NCI-H2107 treated with DMSO at 0.1 percent for 48 hours (cell line): ENCODE measurements at regions not wholly inside any gene's neighbourhood (a gene's known extent, or its start where the extent isn't known, plus 50 kb on each side); places are given as distances from the start of the nearest gene placed in this dataset.
A peak's percentile ranks its signal among the peaks of the same experiment; 100 is the strongest.

ENCODE experiments used
- DNase-seq: peaks from one replicate; lab custom pipeline; 2025; ENCODE audit not compliant: unreplicated experiment; lab: John Stamatoyannopoulos, UW

DNA sequence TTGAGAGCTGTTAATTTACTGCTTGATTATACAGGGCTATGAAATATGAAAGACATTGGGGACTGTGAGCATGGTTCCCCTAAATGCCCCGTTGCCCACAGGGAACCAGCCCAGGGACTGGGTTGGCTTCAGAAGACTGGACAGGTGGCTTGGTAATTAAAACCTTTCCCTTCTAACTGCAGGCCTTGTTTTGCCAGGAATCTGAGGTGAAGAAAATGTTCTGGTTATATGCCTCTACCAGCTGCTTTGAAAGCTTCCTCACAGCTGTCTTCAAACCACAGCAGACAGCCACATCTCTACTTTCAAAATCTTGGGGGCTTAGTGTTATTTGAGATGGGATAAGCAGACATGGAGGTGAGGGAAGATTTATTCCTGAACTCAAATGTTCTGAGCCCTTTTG is 153.3 kb upstream of the SPRY4 start:
- DNase-seq = peak; percentile 4

DNA sequence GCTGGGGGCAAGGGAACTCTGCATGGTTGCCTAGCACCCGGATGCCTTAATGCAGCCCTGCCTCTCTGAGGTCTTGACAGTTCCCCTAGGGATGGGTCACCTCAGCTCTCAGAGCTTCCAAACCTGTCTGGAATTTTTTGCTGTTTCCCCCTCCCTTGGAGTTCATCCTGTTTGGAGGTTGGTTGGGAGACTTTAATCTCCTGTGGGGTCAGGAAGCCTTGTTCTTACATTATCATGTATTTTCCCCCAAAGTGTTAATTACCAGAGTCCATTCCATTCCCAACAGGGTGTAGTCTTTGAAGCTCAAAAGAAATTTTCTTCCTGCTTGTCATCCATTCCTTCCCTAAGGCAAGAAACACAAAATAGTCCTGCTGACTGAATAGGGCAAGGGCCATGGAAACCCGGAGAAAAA is 150.3 kb upstream of the SPRY4 start:
- no peak for DNase-seq

DNA sequence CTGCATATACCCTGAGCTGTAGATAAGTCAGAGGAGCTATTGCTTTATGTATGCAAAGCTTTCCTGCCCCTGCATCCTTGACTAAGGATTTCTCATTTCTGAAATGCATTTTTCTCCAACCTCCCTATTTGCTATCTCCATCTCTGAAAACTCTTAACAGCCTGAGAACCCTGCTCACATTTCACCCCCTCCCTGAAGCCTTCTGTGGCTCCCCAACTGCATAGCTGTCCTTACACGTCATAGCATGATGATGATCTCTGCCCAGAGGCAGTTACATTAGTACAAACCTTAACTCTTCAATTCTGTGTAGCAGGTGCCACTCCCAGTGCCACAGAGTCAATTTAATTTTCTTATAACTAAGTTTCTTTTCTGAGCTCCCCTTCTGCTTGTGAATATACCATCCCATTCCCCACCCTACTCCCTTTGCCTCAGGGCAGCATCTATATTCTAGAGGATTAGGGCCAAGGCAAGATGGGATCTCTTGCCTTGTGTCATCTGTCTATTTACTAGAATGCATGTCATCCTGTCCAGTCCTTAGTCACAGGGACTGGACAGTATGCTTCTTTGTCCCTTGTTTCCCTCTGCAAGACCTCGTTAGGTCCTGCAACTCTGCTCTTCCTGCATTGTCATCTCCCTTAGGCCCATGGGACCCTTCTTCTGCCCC is 149.7 kb upstream of the SPRY4 start:
- no peak for DNase-seq

DNA sequence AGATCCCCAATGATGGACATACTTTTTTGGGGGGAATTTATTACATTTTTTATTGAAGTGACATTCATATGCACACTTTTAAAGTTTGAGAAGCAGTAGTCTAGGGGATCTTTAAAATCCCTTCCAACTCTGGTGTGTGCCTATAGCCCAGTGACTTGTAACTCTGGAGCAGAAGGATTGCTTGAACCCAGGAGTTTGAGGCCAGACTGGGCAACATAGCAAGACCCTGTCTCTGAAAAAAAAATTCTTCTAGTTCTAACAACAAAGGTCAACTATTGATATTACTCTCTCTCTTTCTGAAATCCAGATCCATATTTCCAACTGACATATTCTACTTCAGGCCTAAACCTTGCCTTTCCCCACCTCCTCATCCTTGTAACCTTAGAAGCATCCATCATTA is 148.2 kb upstream of the SPRY4 start:
- DNase-seq = no peak

DNA sequence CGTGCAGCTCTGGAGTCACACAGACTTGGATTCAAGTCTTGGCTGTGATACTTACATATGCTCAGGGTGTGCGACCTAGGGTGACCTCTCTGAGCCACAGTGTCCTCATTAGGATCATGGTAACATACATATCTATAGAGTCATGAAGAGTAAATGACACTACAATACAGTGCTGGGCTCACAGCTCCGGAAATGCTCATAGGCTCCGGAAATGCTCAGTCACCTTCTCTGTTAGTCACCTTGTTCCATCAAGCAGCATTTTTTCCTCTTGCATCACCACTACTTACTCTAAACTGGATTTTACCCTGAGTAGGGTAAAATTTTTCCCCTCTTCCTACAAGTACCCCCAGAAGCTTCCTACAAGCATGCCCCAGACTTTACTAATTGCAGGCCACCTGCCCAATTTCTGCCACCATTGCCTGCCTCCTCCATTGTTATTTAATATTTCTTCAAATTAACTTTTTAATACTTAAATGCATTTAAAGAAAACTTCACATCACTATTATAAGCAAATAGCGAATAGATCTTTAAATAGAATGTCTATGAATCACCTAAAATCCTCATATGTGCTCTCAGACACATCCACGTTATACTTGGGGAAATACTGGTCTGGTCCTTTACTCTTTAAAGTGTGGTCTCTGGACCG is 147.6 kb upstream of the SPRY4 start:
- DNase-seq = no peak

DNA sequence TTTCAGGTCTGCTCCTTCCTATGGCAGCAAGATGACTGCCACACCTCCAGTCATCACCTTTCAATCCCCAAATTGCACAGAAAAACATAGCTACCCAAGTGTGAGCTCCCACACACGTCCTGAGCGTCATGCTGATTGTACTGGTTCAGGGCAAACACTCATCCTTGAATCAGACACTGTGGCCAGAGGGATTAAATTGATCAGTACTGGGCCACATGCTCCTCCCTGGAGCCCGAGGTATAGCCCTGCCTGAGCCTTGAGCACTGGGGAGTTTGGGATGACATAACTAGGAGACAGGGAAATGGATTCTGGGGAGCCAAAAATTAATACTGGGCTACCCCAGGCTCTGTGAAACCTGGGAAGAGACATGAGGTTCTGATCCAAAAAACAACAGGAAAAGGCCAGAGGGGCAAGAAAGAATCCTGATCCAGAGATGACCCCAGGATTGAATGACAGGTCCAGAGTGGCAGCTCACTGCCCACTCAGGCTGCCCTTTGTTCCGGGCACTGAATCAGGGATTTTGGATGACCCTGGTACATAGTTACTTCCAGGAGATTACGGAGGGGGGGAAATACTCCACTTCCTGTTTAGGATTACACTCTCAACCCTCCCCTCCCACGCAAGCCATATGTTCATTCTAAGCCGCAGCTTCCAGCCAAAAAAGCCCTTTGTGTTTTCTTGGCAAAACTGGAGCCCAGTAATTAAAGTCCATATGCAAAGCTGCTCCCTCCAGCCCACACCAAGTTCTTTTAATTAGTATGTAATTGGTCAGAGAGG is 141.6 kb upstream of the SPRY4 start:
- no peak for DNase-seq

DNA sequence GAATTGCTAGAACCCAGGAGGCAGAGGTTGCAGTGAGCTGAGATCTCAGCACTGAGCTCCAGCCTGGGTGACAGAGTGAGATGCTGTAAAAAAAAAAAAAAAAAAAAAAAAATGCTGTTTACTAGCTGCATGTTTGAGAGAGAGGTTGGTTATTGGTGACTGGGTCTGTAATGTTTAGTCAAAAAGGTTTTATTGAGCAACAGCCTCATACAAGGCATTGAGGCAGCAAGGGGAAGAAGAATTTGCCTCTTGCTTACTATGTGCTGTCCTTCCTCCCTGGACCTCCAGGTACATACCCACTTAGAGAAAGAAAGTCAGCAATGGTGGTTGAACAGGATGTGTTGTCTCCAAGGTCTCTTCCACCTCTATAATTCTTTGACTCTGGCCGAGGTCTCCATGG is 140.7 kb upstream of the SPRY4 start:
- no peak for DNase-seq

DNA sequence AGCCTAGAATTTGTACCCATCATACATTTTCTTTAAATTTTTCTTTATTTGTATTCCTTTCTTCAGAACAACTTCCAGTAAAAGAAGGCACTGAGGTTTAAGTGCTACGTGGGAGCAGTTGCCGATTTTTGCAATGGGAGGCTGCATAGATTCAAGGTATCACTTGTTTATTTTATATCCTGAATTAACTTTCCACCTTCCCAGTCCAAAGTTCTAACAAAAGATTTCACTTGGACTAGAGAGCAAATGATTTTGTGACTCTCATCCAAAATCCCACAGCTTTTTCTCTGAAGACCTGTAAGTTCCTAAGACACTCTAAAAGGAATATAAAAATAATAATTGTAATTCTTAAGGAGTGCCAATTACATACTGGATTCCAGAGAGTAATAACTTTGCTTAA is 139.1 kb upstream of the SPRY4 start:
- no peak for DNase-seq

DNA sequence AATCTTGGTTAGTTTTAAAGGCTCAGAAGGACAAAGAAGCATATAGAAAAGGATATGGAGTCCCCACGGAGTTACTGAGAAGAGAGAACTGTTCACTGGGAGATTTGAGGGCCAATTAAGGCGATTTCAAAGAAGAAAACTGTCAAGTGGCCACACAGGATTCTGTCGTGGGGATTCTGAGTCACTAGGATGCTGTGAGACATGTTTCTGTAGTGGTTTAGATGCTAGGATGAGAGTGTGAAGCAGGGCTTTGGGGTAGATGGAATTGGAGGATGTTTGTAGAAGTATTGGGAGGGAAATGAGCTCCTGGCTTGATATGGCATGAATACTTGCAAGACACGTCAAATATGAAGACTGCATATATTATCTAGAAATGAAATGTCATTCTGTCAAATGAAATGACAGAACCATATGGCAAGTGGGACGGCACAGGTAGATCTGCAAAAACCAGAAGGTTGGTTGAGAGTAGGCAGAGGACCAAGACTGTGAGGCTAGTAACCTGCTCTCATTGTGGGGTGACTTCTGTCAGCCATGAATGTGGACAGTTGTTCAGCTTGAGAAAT is 136.3 kb upstream of the SPRY4 start:
- DNase-seq = no peak

DNA sequence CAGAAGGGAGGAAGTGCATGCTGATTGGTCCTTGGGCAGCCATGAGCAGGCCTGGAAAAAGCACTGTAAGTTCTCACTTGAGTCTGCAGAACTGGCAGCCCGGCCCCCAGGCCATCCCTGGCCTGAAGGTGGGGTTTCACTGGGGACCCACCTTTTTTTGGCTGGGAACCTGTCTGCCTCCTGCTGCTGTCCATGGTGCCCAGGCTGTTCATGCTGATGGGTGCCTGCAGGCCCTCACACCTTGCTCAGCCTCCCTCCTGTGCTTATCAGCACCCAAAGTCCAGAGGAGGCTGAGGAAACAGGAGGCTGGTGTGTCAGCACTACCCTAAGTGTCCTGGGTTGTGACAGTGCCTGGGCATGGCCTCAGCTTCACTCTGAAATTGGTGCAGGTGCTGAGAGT is 134.4 kb upstream of the SPRY4 start:
- no peak for DNase-seq

DNA sequence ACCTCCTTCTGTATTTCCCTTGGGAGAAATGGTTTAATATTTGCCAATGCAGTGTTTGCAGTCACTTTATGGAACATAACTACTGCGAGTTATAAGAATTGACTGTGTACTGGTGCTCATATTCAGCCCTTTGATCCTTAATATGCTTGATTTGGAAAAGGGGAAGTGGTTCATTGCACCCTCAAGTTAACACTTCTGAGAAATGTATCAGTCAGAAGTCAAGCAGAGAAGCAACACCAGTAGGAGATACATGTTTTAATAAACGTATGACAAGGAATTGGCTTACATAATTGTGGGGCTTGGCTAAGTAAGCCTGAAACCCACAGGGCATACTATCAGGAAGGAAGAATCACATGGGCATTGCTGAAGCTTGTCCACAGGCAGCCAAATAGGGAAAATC is 131.0 kb upstream of the SPRY4 start:
- DNase-seq = no peak

DNA sequence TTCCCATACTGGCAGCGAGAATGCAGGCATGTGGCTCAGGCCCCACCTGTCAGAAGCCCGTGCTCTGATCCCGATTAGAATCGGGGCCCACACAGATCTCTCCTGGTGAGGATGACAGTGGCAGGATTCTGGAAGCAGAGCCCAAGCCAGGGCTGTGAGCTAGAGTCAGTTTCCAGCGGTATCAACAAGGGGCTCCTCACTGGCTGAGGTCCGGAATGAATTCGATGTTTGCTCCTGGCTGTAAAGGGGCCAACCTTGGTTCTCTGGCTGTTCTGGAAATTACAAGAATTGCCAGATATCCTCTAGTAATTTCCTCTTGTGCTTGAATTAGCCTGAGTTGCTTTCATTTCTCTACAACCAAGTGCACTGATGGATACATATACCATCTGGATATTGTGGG is 129.1 kb upstream of the SPRY4 start:
- no peak for DNase-seq

DNA sequence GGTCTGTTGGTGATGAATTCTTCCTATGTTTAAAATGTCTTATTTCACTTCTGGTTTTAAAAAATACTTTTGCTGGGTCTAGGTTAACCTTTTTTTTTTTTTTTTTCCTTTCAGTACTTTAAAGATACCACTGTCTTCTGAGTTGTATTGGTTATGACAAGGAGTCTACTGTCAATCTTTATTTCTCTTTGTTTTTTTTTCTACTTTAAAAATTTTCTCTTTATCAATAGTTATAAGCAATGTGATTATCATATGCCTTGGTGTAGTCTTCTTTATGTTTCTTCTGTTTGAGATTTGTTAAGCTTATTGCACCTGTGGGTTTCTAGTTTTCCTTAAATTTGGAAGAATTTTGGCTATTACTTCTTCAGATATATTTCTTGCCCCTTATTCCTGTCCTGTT is 125.6 kb upstream of the SPRY4 start:
- DNase-seq = no peak

DNA sequence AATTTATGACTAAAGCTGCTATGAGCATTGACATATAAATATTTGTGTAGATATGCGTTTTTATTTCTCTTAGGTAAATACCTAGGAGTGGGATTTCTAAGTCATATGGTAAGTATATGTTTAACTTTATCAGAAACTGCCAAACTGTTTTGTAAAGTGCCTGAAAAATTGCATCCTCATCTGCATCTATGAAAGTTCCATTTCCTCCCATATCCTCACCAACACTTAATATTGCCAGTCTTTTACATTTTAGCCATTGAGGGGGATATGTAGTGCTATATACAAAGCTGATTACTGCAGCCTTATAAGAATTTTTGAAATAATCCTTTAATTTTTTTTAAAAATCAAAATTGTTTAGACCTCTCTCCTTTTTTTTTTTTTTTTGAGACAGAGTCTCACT is 123.1 kb upstream of the SPRY4 start:
- no peak for DNase-seq

DNA sequence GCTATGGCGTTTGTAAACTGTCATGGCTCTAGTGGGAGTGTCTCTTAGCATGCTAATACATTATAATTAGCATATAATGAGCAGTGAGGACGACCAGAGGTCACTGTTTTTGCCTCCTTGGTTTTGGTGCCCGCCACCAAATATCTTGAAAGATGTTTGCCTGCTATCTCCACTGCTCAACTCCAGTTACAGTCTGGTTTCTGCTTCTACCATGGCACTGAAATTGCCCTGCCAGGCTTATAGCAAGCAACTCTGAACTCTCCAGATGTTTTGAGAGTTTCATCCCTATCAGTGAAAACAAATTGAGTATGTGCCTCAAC is 122.1 kb upstream of the SPRY4 start:
- no peak for DNase-seq

DNA sequence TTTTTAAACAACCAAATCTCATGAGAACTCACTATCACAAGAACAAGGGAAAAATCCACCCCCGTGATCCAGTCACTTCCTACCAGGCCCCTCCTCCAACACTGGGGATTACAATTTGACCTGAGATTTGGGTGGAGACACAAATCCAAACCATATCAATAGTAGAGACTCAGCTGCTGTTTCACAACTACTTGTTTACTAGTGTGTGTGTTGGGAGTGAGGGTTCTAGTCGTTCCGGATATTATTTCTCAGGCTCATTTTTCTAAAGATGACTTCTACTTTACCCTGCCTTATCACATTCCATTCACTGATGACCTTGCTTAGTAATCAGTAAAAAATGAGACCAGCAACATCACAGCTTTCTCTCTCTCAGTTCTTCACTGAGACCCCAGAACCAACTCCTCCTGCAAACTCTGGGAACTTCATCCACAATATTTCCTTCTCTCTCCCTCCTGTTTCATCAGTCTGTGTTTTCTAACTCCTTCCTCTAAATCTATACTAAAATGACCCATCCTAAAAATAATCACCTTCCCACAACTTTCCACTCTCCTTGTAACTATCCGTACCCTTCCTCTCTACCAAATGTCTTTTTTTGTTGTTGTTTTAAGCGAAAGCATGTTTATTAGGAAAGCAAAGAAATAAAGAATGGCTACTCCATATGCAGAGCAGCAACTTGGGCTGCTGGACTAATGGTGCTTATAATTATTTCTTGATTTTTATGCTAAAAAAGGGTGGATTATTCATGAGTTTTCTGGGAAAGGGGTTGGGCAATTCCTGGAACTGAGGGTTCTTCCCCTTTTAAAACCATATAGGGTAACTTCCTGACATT is 121.5 kb upstream of the SPRY4 start:
- DNase-seq = no peak

DNA sequence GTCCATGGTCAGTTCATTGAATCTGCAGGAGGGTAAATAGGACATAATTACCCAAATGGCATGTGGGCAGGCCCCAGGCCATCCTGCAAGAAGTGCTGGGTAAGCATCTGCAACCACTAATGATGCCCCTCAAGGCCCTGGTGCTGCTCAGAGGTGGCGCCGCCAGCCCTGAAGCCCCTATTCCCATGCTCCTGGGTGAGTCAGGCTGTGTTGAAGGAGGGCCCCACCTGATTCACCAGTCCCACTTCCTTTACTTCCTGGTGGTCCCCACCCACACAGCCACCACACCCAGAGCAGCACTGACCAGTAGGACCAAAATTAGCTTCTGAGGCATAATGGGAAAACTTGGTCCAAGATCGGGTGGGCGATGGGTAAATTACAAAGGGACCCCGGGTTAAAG is 120.4 kb upstream of the SPRY4 start:
- no peak for DNase-seq

DNA sequence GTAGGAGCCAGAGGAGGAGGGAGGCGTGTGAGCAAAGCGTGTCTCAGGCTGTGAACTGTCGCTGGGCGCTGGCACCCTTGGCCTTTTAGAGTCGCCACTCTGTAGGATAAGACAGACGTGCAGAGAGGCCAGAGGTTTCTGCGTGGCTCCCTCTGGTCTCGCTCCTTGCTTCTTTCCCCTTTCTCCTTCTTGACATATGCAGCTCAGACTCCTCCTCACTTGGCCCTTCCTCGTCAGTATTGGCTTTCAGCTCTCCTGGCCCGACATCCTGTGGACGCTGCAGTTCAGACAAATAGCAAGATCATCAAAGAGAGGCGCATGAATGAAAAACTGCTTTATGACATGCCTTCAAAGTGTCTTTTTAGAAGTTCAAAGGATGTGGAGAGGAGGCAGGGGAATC is 116.8 kb upstream of the SPRY4 start:
- no peak for DNase-seq

DNA sequence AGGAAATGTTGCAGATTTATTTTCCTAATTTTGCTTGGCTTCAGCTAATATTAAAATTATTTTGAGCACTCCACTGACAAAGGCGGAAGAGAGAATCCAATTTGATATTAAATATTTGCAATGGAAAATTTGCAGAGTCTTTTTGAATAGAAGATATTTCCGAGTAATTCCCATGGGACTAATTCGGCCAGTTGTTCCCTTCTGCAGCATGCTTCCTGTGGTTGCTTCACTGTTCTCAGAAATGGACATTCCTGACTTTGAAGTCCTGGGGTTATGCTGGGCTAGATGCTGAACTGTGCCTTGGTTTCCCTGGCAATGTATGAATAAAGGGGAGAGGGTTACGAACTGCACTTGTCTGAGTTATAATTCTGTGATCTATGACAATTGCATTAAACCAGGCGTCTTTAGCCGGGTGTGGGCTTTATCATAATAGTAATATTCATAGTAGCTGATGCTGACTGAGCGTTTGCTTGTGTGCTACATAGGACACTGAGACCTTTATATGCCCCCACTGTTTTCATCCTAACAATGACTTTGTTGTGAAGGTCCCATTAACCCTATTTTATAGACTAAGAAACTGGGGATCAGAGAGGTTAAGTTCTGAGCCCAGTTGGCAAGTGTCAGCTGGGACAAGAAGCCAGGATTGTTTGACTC is 114.5 kb upstream of the SPRY4 start:
- DNase-seq = no peak

DNA sequence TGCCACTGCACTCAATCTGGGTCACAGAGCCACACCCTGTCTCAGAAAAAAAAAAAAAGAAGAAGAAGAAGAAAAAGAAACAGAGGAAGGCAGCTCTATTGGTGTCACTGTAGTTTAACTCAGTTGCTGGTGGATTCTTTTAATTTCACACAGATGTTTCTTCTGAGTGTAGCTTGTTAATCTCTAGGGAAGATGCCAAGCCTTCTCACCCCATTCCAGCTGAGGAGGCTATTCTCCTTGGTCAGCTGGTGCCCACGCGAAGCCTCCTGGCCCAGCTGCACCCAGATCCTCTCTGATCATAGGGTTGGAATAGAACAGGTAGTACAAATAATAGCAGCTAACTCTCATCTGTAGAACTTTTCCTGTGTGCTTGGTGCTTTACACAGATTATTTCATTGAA is 113.8 kb upstream of the SPRY4 start:
- DNase-seq = no peak

DNA sequence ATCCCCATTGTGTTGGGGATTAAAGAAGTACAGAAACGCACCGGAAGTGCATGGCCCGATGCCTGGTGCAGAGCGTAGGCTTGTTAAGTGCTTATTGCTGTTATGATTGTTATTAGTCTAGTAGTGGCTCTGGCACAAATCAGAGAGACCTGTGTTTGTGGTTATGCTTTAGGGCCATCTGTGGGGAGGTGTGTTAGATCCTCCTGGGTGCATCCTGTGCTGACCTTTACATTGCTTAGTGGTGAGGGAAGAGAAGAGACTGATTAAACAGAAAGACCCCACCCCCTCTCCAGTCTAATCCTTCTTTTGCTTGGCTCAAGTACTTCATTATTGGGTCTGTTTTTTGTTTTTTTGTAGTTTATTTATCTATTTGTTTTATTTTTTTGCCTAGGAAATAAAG is 112.7 kb upstream of the SPRY4 start:
- no peak for DNase-seq
